ENCODE measurements at regions not wholly inside any gene's neighbourhood (a gene's known extent, or its start where the extent isn't known, plus 50 kb on each side); places are given as distances from the start of the nearest gene placed in this dataset.

GRCh38 chr15:70509731-70510143 lies 253.6 kb downstream of the UACA start:
- no peak for TF ChIP-seq EGR1 (IDR thresholded peaks at IDR 0.05)
- TF ChIP-seq TAF1 (IDR thresholded peaks at IDR 0.05; ENCODE audit: low read depth): no peak
- no peak for TF ChIP-seq RAD21 (IDR thresholded peaks at IDR 0.05; ENCODE audit: low read depth)
- no peak for TF ChIP-seq TCF12 (IDR thresholded peaks at IDR 0.05; ENCODE audit: low read depth)
- no peak for TF ChIP-seq ZBTB7A (IDR thresholded peaks at IDR 0.05; ENCODE audit: low read depth)
- TF ChIP-seq FOXM1 (IDR thresholded peaks at IDR 0.05; ENCODE audit: borderline replicate concordance, low read depth): no peak
- TF ChIP-seq CEBPB (IDR thresholded peaks at IDR 0.05): no peak
- no peak for TF ChIP-seq EP300 (IDR thresholded peaks at IDR 0.05; ENCODE audit: borderline replicate concordance)

- TF ChIP-seq TAF1 (IDR thresholded peaks at IDR 0.05; ENCODE audit: low read depth) (no peak), YY1 (IDR thresholded peaks at IDR 0.05; ENCODE audit: low read depth) (no peak)
These were observed 254.1 kb downstream of the UACA start for GRCh38 chr15:70509282-70509662.

GRCh38 chr15:70508561-70509281 lies 254.6 kb downstream of the UACA start:
- TF ChIP-seq CREB1 (IDR thresholded peaks at IDR 0.05; ENCODE audit: low read depth) (no peak), USF1 (IDR thresholded peaks at IDR 0.05) (no peak), REST (IDR thresholded peaks at IDR 0.05; ENCODE audit: low read depth) (no peak), FOXM1 (IDR thresholded peaks at IDR 0.05; ENCODE audit: borderline replicate concordance, low read depth) (0 out of 2 replicates have a peak, but pooled peaks have one; percentile 61), YY1 (IDR thresholded peaks at IDR 0.05; ENCODE audit: low read depth) (peak; percentile 52; the same call in 1 of the 2 replicates), TEAD4 (IDR thresholded peaks at IDR 0.05) (peak; percentile 95), RAD21 (IDR thresholded peaks at IDR 0.05; ENCODE audit: low read depth) (no peak; the same call in 1 of the 2 replicates), NFIC (IDR thresholded peaks at IDR 0.05) (peak; percentile 98), CEBPB (IDR thresholded peaks at IDR 0.05) (no peak), EP300 (IDR thresholded peaks at IDR 0.05; ENCODE audit: borderline replicate concordance) (peak; percentile 94), EGR1 (IDR thresholded peaks at IDR 0.05) (peak; percentile 98), MAX (IDR thresholded peaks at IDR 0.05) (peak; percentile 53), ZBTB7A (IDR thresholded peaks at IDR 0.05; ENCODE audit: low read depth) (no peak), TCF12 (IDR thresholded peaks at IDR 0.05; ENCODE audit: low read depth) (peak; percentile 91), TAF1 (IDR thresholded peaks at IDR 0.05; ENCODE audit: low read depth) (no peak)

GRCh38 chr15:70507772-70508371 lies 255.5 kb downstream of the UACA start:
- TF ChIP-seq USF1 (IDR thresholded peaks at IDR 0.05) (0 out of 2 replicates have a peak, but pooled peaks have one; percentile 3), EGR1 (IDR thresholded peaks at IDR 0.05) (no peak), NFIC (IDR thresholded peaks at IDR 0.05) (no peak; the same call in 1 of the 2 replicates), EP300 (IDR thresholded peaks at IDR 0.05; ENCODE audit: borderline replicate concordance) (peak; percentile 13; the same call in 1 of the 2 replicates), MAX (IDR thresholded peaks at IDR 0.05) (peak; percentile 44; the same call in 1 of the 2 replicates), CREB1 (IDR thresholded peaks at IDR 0.05; ENCODE audit: low read depth) (0 out of 2 replicates have a peak, but pooled peaks have one; percentile 27), TAF1 (IDR thresholded peaks at IDR 0.05; ENCODE audit: low read depth) (no peak)

GRCh38 chr15:70505936-70506912 lies 257.1 kb downstream of the UACA start:
- TF ChIP-seq EGR1 (IDR thresholded peaks at IDR 0.05): no peak
- no peak for TF ChIP-seq RAD21 (IDR thresholded peaks at IDR 0.05; ENCODE audit: low read depth)
- peak; percentile 1; the same call in 1 of the 2 replicates for TF ChIP-seq EP300 (IDR thresholded peaks at IDR 0.05; ENCODE audit: borderline replicate concordance)
- no peak for TF ChIP-seq CEBPB (IDR thresholded peaks at IDR 0.05)
- TF ChIP-seq YY1 (IDR thresholded peaks at IDR 0.05; ENCODE audit: low read depth): no peak
- TF ChIP-seq NFIC (IDR thresholded peaks at IDR 0.05): no peak; the same call in 1 of the 2 replicates
- TF ChIP-seq REST (IDR thresholded peaks at IDR 0.05; ENCODE audit: low read depth): no peak
- no peak for TF ChIP-seq TCF12 (IDR thresholded peaks at IDR 0.05; ENCODE audit: low read depth)
- TF ChIP-seq TAF1 (IDR thresholded peaks at IDR 0.05; ENCODE audit: low read depth): no peak

Measured in Ishikawa (cell line).